Transverse colon (tissue), 4 donors: ENCODE measurements at regions not wholly inside any gene's neighbourhood (a gene's known extent, or its start where the extent isn't known, plus 50 kb on each side); places are given as distances from the start of the nearest gene placed in this dataset.

ENCODE experiments used
- DNase-seq: peaks from one replicate; pipeline ENCODE4 v3.0.0-alpha.2; 2019
- H3K27ac ChIP-seq, 4 donors: fragments of 200-600 bp; sonication (generic); 2 replicates each; pipeline ENCODE4 v1.5.1; 2016 to 2018; ENCODE audit warnings: inconsistent platforms in 4 of 4
- H3K27me3 ChIP-seq: fragments of 200-600 bp; sonication (generic); 2 replicates; pipeline ENCODE4 v1.5.1; 2017; ENCODE audit warnings: inconsistent platforms
- H3K36me3 ChIP-seq, 4 donors: fragments of 200-600 bp; sonication (generic); 2 replicates each; pipeline ENCODE4 v1.5.1; 2017 to 2019; ENCODE audit warnings: inconsistent platforms in 4 of 4
- H3K4me1 ChIP-seq, 4 donors: fragments of 200-600 bp; sonication (generic); 2 replicates each; pipeline ENCODE4 v1.5.1; 2017 to 2020; ENCODE audit warnings: inconsistent platforms in 4 of 4
- H3K4me3 ChIP-seq, 4 donors: fragments of 200-600 bp; sonication (generic); 1 replicate in 1 of 4; 2 replicates in 3 of 4; pipeline versions ENCODE4 v1.5.1 to v1.6.1; 2017 to 2019; ENCODE audit warnings: inconsistent platforms in 4 of 4
- H3K9me3 ChIP-seq, 2 donors: fragments of 200-600 bp; sonication (generic); 2 replicates each; pipeline ENCODE4 v1.5.1; 2017 to 2019; ENCODE audit warnings: inconsistent platforms in 2 of 2
- EP300 ChIP-seq: sonication (generic); formaldehyde crosslinking; IDR thresholded peaks from one replicate; pipeline ENCODE4 v1.6.1; 2017; ENCODE audit warnings: antibody characterized with exemption, low read depth
- POLR2A ChIP-seq: fragments of 450-650 bp; IDR thresholded peaks from one replicate; pipeline ENCODE4 v1.6.1; 2016; ENCODE audit warnings: antibody characterized with exemption, mild to moderate bottlenecking, moderate library complexity
- POLR2AphosphoS5 ChIP-seq, 3 donors: sonication (generic); formaldehyde crosslinking; IDR thresholded peaks; one replicate each; pipeline ENCODE4 v1.6.1; 2016; ENCODE audit warnings: antibody characterized with exemption in 3 of 3
- WGBS, 2 donors: methylation state at CpG; one replicate each; pipeline ENCODE4 v1.1.5; 2018; ENCODE audit warnings: low coverage in 1 of 2; 5-methylcytosine and 5-hydroxymethylcytosine counted together
- in situ Hi-C, 4 donors: fragments of 200-750 bp; cut with MboI; loops; one replicate each; pipeline versions ENCODE4 v1.15.0 to v1.15.1; 2017; ENCODE audit warnings: low sequenced_read_pairs in 3 of 4, low pct_ligation_motif_present in 1 of 4, low pct_unique_long_range_greater_than_20kb in 1 of 4
- intact Hi-C: fragments of 100-400 bp; cut with DNase I; formaldehyde crosslinking; loops from one replicate; pipeline ENCODE4 v1.15.1; 2023; ENCODE audit warnings: low total_unique reads
- TF ChIP-seq, protein P1 (sequence below), 5 experiments: fragments of 200-600 bp in 3 of 5; fragments of 450-650 bp in 2 of 5; sonication (generic) in 3 of 5; IDR thresholded peaks; 1 replicate in 2 of 5; 2 replicates in 3 of 5; pipeline ENCODE4 v1.5.1; 2016 to 2017; ENCODE audit warnings: antibody characterized with exemption in 5 of 5, inconsistent platforms in 3 of 5, mild to moderate bottlenecking in 2 of 5, moderate library complexity in 1 of 5

DNA sequence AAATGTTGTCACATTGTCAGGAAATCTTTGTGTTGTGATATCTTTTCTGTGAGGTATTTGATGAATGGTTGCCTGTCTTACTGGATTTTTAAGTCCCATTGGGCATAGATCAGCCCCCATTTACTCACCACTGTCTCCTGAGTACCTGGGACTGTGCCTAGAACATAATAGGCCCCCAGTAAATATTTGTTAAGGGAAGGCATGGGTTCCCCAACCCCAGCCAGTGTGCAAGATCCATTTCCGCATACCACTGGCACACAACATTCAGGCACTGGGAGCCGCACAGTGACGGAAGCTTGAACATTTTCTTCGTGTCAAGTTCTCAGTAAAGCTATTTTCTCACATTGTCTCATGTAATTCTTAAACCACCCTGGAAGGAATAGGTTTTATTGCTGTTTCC is 72.2 kb downstream of the UNC5CL start:
- no peak overlapping the region for H3K4me3 ChIP-seq
- intact Hi-C loops = no loop called here
- in situ Hi-C loops = no loop called here
- no peak for TF ChIP-seq POLR2AphosphoS5 (IDR thresholded peaks at IDR 0.05)
- no peak for TF ChIP-seq POLR2A
- no peak for TF ChIP-seq EP300
- TF ChIP-seq, protein P1, sequence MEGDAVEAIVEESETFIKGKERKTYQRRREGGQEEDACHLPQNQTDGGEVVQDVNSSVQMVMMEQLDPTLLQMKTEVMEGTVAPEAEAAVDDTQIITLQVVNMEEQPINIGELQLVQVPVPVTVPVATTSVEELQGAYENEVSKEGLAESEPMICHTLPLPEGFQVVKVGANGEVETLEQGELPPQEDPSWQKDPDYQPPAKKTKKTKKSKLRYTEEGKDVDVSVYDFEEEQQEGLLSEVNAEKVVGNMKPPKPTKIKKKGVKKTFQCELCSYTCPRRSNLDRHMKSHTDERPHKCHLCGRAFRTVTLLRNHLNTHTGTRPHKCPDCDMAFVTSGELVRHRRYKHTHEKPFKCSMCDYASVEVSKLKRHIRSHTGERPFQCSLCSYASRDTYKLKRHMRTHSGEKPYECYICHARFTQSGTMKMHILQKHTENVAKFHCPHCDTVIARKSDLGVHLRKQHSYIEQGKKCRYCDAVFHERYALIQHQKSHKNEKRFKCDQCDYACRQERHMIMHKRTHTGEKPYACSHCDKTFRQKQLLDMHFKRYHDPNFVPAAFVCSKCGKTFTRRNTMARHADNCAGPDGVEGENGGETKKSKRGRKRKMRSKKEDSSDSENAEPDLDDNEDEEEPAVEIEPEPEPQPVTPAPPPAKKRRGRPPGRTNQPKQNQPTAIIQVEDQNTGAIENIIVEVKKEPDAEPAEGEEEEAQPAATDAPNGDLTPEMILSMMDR (IDR thresholded peaks at IDR 0.05) = no peak
- no peak for DNase-seq
- no peak overlapping the region for H3K27ac ChIP-seq
- no peaks in the 10 kb centered on the region for H3K9me3 ChIP-seq
- H3K36me3 ChIP-seq = no peaks in the 10 kb centered on the region
- no peaks in the 10 kb centered on the region for H3K27me3 ChIP-seq
- 95% methylated on average over 4 of the region's 4 CpGs; no CpG with 5 or more reads in 1 of the 2 donors for WGBS, 2 donors
- no peaks in the 10 kb centered on the region for H3K4me1 ChIP-seq

DNA sequence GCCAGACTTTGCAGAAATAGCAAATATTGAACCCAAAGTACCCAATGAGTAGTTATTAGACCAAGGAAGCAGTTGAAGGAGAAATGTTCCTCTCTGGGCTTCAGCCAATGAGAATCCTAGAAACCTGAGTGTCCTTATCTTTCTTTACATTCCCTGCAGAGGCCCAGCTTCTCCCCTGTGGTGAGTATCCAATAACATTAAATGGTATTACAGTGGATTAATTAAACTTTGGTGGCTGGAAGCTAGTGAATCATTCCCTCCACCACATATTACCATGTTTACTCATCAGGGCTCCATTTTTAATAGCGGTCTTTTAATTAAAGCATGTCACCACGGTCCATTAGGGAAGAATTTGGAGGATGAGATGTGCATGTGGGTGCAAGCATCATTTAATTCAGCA is 74.0 kb downstream of the UNC5CL start:
- Histone ChIP-seq H3K27me3 (no peaks in the 10 kb centered on the region), H3K36me3 (no peaks in the 10 kb centered on the region), H3K4me3 (no peak overlapping the region), H3K4me1 (no peaks in the 10 kb centered on the region), H3K9me3 (no peaks in the 10 kb centered on the region), H3K27ac (no peak overlapping the region)
- intact Hi-C loops = no loop called here
- DNase-seq = no peak
- in situ Hi-C loops = no loop called here
- WGBS, 2 donors = 88 to 100% methylated on average over 2 of the region's 2 CpGs
- TF ChIP-seq, protein P1 (IDR thresholded peaks at IDR 0.05) = no peak
- no peak for TF ChIP-seq POLR2A
- TF ChIP-seq POLR2AphosphoS5 (IDR thresholded peaks at IDR 0.05) = no peak
- TF ChIP-seq EP300 = no peak

DNA sequence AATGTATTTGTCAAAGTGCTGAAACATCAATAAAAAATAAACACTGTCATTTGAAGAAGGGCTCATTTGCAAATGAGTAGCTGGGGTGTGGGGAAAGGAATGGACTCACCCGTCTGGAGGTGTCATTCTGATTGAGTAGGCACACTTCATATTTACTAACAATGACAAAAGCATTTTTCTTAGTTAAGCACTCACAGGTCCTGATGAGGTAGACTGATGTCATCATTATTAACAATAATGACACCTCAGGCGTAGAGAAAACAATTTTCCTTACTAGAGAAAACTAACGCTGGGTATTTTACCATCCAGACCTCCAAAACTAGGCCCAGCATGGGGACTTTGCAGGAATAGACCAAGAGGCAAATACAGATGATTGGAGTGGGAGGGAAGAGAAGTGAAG is 76.0 kb downstream of the UNC5CL start:
- 87 to 93% methylated on average over 3 of the region's 3 CpGs for WGBS, 2 donors
- Histone ChIP-seq H3K36me3 (no peaks in the 10 kb centered on the region), H3K4me3 (no peak overlapping the region), H3K27ac (no peak overlapping the region), H3K27me3 (no peaks in the 10 kb centered on the region), H3K4me1 (no peaks in the 10 kb centered on the region), H3K9me3 (no peaks in the 10 kb centered on the region)
- no peak for TF ChIP-seq POLR2AphosphoS5 (IDR thresholded peaks at IDR 0.05)
- TF ChIP-seq, protein P1 (IDR thresholded peaks at IDR 0.05) = no peak
- no peak for TF ChIP-seq EP300
- TF ChIP-seq POLR2A = no peak
- intact Hi-C loops (no loop called here), in situ Hi-C loops (no loop called here)
- DNase-seq = no peak

DNA sequence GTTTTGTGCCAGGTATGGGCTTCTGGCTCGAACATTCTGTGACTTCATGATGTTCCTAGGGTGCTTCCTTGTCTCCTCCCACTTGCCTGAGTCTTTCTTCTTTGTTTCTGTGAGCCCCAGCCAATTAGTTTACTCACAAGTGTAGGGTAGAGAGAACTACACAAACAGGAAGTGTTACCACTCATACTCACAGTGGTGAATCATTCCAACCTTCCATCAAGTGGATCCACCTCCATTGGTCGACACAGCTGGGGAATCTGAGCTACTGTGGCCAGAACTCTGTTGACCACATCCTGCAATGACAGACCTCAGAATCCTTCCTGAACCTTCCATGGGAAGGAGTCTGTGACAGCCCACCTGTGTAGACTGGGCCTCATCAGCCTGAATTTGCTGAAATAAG is 76.8 kb downstream of the UNC5CL start:
- Histone ChIP-seq H3K36me3 (no peaks in the 10 kb centered on the region), H3K9me3 (no peaks in the 10 kb centered on the region), H3K27me3 (no peaks in the 10 kb centered on the region), H3K27ac (no peak overlapping the region), H3K4me3 (no peak overlapping the region), H3K4me1 (no peaks in the 10 kb centered on the region)
- 46% methylated on average over 2 of the region's 2 CpGs; no CpG with 5 or more reads in 1 of the 2 donors for WGBS, 2 donors
- intact Hi-C loops = no loop called here
- DNase-seq = no peak
- TF ChIP-seq, protein P1 (IDR thresholded peaks at IDR 0.05) = no peak
- TF ChIP-seq EP300 = no peak
- TF ChIP-seq POLR2A = no peak
- TF ChIP-seq POLR2AphosphoS5 (IDR thresholded peaks at IDR 0.05) = no peak
- in situ Hi-C loops = no loop called here
